NCI-H526 (cell line): ENCODE measurements at regions not wholly inside any gene's neighbourhood (a gene's known extent, or its start where the extent isn't known, plus 50 kb on each side); places are given as distances from the start of the nearest gene placed in this dataset.

Source experiments
- DNase-seq, 2 experiments: peaks; one replicate each; lab custom pipeline; 2025; lab: John Stamatoyannopoulos, UW

- peak in 1 of 2 experiments; percentile 48 for DNase-seq
These were observed 151.3 kb downstream of the ETS2 start for GRCh38 chr21:38956856-38957571.

DNA sequence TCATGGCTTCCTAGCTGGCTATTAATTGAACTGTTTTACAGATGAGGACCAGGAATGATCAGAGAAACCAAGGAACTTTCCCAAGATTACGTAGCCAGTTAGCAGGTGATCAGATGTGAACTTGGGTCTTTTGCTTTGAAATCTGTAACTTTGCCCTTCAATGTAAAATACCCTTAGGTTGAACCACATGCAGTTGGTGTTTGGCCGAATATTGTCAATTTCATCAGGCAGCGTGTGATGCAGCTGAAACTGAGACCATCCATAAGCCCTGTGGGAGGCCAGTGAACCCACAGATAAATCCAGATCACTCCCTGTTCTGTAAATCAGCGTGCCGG is 150.8 kb downstream of the ETS2 start:
- no peak for DNase-seq

DNA sequence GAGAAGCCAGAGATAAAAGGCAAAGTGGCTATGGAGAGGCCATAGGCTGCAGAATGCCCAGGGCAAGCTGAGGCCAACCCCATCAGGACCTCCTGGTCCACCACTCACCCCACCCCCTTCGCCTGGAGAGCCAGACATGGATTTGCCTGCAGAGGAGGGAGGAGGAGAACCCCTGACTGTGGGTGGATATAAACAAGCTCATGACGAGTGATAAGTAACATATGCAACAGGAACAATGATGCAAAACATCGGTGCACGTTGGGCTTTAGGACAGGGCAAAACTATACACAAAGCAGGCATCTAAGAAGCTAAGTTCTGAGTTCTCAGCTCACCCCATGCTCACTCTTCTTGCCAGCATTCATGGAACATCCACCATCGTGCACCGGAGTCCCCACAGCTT is 150.3 kb downstream of the ETS2 start:
- DNase-seq: no peak

GRCh38 chr21:38955495-38955894 is 149.8 kb downstream of the ETS2 start:
- DNase-seq: no peak

DNA sequence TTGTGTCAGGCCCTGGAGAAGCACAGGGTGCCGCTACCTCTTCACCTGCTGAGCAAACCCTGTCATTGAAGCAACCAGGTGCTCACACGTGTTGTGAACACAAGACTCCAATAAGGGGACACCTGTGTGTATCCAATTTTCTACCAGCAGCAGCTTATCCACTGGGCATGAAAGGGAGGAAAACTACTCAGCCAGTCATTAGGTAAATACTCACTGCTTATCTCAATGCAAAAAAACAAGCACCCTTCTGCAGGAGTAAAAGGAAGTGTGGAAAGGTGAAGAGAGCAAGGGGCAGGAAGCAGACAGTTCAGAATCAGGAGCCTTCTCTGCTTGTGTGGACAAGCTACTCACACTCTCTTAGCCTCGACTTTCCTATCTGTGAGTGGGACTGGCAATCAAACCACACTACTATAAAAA is 148.9 kb downstream of the ETS2 start:
- DNase-seq: no peak

DNA sequence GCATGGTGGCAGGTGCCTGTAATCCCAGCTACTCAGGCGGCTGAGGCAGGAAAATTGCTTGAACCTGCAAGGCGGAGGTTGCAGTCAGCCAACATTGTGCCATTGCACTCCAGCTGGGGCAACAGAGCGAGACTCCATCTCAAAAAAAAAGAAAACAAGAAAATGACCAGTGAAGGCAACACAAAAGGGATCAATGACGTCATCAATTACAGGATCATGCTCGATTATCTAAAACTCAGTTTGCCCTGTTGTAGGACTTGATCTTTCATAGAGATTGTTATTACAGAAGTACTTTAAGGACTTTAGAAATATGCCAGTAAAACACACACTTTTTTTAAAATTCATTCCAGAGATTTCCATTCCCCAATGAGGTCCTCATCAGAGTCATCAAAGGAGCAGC is 147.8 kb downstream of the ETS2 start:
- no peak for DNase-seq

DNA sequence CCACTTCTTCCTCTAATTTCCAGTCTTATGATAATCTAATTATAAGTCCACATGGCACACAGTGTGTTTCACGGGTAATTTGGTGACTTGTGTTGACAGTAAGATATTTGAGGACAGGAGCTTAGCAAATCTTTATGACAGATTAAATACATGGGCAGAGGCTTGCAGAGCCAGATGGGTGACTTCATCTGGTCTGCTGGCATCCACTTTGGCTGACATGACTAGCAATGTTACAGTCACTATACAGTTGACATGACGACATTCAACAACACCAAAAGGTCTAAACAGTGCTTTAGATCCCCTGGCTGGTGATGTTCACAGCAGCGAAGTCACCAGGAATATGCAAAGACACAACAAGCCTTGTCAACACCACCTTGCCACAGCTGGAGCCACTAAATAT is 147.2 kb downstream of the ETS2 start:
- DNase-seq: no peak

DNA sequence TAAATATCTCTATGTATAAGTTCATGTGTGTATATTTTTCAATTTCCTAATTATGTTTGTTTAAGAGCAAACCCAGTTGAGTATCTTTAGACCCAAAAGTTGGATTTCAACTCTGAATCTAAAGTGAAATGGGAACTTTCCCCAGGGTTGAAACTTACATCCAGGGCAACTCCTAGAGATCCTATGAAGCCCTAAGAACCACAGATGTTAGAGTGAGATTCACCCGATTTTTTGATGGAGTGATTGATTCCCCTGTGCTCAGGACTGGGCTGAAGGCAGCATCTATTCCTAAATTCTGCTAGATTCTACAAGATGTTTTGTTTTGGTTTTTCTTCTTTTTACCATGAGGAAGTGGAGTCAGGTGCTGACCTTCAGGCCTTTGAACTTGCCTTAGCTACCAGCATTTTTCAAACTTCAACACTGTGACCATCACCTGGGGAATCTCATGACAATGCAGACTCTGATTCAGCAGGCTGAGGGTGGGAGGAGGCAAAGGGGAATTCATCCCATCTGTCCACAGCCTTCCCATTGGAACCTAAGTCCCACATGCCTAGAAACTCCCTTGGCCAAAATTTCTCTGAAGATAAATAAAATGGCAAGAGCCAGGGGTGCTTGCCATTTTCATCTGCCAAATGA is 145.5 kb downstream of the ETS2 start:
- no peak for DNase-seq

GRCh38 chr21:38950435-38951094 is 144.8 kb downstream of the ETS2 start:
- no peak for DNase-seq

GRCh38 chr21:38949070-38949380 is 143.3 kb downstream of the ETS2 start:
- no peak for DNase-seq

DNA sequence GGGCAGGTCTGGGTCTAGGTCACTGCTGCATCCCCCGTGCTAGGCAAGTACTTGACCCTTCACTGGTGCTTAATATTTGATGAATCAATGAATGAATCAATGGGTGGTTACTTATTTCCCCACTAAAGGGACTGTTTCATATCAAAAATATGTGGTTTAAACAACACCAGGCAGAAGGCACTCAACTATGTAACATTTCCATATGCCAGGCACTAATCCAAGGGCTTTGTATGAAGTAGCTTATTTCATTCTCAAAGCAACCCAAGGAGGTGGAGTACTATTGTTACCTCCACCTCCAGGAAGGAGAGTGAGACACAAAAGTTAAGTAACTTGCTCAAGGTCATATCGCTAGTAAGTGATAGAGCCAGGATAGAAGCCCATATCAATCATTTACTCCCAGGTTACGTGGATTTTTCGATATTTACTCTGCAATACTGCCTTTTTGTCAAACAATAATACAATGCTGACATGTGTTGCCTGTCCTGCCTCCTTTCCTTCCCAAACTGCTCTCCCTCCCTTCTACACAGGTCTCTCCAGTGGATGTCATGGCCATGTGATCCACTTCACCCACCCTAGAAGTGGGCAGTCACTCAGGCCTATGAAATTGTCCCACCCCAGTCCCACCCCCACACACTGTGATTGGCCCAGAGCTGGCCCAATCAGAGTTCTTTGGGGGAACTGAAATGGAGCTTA is 142.8 kb downstream of the ETS2 start:
- DNase-seq: no peak

DNA sequence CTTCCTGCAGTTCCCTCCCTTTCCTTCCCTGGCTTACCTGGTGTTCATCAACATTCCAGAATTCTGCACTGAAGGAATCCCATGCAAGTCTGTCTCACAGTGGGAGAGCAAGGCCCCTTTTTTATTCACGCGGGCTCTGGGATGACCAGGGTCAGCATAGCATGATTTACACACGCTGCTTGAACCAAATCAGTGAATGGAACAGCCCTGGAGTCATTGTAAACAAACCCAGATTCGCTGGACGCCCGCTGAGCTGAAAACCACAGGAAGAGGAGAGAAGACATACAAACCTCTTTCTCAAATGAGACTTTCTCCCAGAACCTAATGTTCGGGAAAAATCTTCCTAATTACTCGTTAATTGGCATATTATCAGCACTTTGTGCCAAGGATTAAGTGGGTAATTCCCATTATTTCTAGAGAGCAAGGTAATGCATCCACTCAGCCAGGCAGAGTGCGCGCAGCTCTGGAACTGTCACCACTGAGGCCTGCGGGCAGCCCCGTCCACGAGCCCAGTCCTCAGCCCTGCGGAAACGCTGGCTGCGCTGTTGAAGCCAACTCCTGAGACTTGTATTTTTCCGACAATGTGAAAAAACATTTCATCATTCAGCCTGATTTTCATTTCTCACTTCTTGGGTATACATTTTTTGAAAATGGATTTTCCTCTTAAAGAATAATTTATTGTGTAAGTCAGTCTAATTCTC is 140.0 kb downstream of the ETS2 start:
- no peak for DNase-seq

GRCh38 chr21:38944903-38945302 is 139.2 kb downstream of the ETS2 start:
- DNase-seq: no peak

GRCh38 chr21:38944402-38944801 is 138.7 kb downstream of the ETS2 start:
- no peak for DNase-seq

- DNase-seq: peak in 1 of 2 experiments; percentile 13
These were observed 137.1 kb downstream of the ETS2 start for GRCh38 chr21:38942748-38943211.

GRCh38 chr21:38938769-38939168 is 133.0 kb downstream of the ETS2 start:
- DNase-seq: no peak

- no peak for DNase-seq
These were observed 132.6 kb downstream of the ETS2 start for GRCh38 chr21:38938343-38938742.

DNA sequence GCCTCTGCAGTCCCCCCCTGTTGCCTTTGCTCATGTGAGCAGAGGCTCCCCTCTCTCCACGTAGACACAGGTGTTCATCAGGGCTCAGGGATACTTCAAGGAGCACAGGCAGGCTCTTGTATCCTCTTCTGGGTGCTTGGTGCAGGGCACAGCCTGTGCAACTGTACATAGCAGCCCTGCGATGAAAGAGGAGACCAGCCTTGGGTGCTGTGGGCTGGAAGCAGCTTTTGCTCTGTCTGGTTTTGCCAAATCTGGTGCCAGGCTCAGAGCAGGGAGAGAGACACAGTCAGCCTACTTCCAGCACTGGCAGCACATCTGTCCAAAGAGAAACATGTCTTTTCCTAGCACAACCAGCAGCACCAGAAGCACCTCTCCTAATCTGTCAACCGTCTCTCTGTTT is 132.1 kb downstream of the ETS2 start:
- no peak for DNase-seq

DNA sequence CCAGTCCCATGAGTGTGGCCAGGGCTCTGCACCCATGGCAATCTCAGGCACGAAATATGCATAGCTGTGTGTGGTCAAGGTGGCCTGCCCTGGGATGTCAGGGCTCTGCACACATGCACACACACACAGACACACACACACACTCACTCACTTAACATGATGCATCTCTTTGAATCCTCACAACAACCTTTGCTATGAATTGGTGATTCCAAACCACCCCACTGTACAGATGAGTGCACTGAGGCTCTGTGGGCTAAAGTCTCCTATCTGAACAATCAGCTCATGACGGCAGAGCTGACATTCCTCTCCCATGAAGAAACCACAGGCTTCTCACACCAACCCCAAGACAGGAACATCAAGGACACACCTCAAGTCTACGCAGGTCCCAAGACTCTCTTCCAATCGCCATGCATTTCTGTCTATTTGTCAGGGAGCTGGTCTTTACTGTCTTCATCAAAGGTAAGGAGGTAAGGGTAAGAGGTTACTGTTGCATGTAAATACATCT is 131.6 kb downstream of the ETS2 start:
- DNase-seq: no peak

DNA sequence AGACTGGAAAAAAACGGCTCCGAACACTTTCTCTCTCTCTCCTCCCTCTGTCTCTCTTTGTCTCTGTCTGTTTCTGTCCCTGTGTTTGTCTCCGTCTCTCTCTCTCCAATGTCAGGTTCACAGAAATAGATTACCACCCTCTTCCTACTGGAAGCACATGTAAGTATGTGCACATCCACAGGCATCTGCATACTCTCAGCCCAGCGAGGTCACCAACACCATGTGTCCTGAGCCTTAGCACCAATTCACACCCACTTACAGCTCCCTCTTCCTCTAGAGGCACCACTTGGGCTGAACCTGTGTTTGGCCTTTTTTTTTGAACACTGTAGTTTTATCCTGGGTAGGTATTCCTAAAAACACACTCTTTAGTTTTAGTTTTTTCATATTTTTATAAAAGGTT is 130.5 kb downstream of the ETS2 start:
- DNase-seq: no peak

- no peak for DNase-seq
These were observed 128.0 kb downstream of the ETS2 start for GRCh38 chr21:38933731-38934130.

DNA sequence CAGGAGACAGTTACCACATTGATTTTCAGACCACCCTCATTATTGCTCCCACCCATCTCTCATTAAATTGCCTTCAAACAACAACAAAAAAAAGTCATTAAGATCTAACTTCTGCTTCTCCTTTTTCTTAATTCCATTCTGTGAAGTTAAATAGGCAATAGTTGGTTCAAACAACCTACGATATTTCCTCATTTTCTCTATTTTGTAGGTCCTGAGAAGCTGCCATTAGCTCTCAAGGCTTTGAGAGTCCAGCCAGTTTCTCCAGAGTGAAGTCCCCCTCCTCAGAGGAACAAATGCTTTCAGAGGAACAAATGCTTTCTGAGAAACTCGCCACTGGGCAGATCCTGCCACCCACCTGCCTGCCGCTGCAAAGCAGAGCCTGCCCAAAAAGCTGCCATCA is 125.6 kb downstream of the ETS2 start:
- DNase-seq: no peak
